IMR-90 (cell line): ENCODE measurements at regions not wholly inside any gene's neighbourhood (a gene's known extent, or its start where the extent isn't known, plus 50 kb on each side); places are given as distances from the start of the nearest gene placed in this dataset.

Experiments
- CTCF ChIP-seq: conservative IDR thresholded peaks from 2 replicates; pipeline ENCODE4 v1.5.1; 2012; ENCODE audit warnings: mild to moderate bottlenecking, low read depth, low read length, improper control_type of control experiment
- POLR2A ChIP-seq: IDR thresholded peaks from 2 replicates; pipeline ENCODE4 v1.6.1; 2012; ENCODE audit warnings: mild to moderate bottlenecking, low read depth, low read length
- RAD21 ChIP-seq: IDR thresholded peaks from 2 replicates; pipeline ENCODE4 v1.6.1; 2012; ENCODE audit warnings: low read length, improper control_type of control experiment
- RFX5 ChIP-seq: IDR thresholded peaks from 2 replicates; pipeline ENCODE4 v1.8.0; 2012; ENCODE audit warnings: low read depth, mild to moderate bottlenecking, low read length, moderate library complexity
- SMC3 ChIP-seq: fragments of 150-350 bp; IDR thresholded peaks from 2 replicates; pipeline ENCODE4 v1.6.1; 2016; ENCODE audit warnings: low read depth, mild to moderate bottlenecking, antibody characterized with exemption, low read length, moderate library complexity
- TF ChIP-seq, protein P1 (sequence below): fragments of 150-350 bp; IDR thresholded peaks from 2 replicates; pipeline ENCODE4 v1.6.1; 2016; ENCODE audit warnings: low read depth, mild to moderate bottlenecking, low read length, moderate library complexity, borderline replicate concordance

DNA sequence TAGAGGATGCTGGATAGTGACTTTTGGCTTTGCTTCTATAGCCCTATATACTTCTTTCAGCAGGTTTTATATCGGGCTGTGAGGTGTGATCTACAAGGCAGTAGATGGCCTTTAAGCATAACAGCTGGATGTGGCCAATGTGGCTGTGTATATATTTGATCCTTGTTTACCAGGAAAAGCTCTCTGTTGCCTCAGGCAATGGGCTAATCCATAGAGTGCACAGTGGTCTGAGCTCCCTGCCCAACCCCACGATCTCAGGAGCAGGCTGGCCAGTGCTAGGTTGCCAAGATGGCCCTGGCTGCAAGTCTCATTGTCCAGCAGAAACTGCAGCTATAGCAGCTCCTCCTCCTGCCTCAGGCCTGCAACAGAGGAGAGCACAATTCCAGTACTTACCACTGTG lies 72.3 kb upstream of the SPHKAP start:
- no peak for TF ChIP-seq RFX5
- TF ChIP-seq, protein P1, sequence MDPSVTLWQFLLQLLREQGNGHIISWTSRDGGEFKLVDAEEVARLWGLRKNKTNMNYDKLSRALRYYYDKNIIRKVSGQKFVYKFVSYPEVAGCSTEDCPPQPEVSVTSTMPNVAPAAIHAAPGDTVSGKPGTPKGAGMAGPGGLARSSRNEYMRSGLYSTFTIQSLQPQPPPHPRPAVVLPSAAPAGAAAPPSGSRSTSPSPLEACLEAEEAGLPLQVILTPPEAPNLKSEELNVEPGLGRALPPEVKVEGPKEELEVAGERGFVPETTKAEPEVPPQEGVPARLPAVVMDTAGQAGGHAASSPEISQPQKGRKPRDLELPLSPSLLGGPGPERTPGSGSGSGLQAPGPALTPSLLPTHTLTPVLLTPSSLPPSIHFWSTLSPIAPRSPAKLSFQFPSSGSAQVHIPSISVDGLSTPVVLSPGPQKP = no peak
- no peak for TF ChIP-seq CTCF
- TF ChIP-seq SMC3 = no peak
- TF ChIP-seq RAD21 = no peak
- no peak for TF ChIP-seq POLR2A
